SKM-1 treated with dmso at 0.1 percent for 144 hours (cell line): ENCODE measurements at regions not wholly inside any gene's neighbourhood (a gene's known extent, or its start where the extent isn't known, plus 50 kb on each side); places are given as distances from the start of the nearest gene placed in this dataset.

Source experiments
- DNase-seq: peaks from one replicate; lab custom pipeline; 2025; ENCODE audit not compliant: unreplicated experiment; lab: John Stamatoyannopoulos, UW

DNA sequence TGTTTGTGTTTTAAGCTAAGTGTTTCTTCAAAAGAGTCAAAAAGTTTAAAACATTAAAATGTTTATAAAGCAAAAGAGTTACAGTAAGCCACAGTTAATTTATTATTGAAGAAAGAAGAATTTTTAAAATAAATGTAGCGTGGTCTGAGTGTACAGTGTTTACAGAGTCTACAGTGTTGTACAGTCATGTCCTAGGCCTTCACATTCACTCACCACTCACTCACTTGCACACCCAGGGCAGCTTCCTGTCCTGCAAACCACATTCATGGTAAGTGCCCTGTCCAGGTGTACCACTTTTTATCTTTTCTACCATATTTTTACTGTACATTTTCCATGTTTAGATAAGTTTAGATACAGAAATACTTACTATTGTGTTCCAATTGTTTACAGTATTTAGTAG lies 239.7 kb upstream of the AGA start:
- DNase-seq, result no peak

DNA sequence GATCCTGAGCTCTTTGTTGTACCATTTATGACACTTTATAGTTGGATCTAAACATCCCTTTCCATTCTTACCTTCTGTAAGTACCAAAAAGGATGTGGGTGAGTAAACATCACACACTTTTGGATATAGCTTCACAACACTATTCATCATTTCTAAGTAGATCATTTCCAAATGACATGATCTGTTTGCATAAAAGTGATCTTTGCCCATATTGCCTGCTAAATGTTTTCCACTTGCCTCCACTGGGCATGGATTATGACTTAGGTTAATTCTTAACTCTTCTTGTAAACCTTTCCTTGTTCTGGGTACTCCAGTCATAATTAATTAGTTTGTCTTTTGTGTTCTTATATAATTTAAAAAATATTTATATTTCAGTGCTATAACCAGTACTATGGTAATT lies 244.9 kb upstream of the AGA start:
- DNase-seq, result no peak

- no peak for DNase-seq
These were observed 250.7 kb upstream of the AGA start for GRCh38 chr4:177692907-177693306.

GRCh38 chr4:177696438-177696966 lies 254.3 kb upstream of the AGA start:
- DNase-seq, result no peak

DNA sequence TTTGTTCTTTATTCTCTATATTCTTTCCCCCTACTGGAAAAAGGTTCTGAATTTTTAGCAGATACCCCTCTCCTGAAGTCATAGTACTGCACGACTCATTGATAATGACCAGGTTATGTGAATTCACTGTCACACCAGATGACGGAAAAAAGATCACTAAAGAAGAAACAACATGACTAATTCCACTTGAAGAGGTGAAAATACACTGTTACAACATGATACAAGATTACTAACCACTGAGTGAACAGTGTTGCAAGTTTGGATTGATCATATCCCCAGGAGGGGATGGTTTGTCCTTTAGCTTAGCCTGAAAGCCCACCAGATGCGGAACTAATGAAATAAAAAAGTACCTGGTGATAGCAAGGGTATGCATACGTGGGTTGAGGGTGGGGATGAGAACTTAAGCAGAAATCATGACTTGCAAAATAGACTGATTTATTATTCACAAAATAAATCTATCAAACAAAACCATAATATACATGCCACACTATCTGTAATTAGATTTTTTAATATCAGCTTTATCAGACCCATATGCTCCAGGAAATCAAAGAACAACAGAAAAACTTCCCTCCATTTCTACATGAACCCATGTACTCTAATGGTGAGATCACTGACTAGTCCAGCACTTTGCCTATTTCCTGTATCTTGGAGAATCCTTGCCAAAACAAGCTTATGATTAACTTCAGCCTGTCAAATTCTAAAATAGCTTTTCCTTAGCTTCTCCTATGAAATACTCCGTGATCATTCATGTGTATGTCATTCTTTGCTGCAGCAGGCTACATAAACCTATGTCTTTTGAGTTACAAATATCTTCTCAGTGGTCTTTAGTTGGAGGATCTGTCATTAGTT lies 257.4 kb upstream of the AGA start:
- DNase-seq, result no peak

DNA sequence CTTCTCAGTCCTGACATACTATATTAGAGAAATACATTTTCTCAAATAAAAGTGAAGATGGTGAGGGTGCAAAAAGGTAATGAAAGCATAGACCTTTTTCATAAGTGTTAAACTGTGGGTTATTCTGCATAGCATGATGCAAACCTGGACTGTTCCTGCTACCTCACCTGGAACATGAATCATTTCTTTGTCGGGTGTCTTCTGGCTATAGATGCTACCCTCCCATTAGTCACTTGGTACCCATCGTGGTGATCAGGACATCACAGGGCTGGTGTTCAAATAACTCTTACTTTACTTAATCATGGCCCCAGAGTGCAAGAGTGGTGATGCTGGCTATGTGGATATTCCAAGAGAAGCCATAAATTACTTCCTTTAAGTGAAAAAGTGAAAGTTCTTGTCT lies 264.7 kb upstream of the AGA start:
- no peak for DNase-seq

DNA sequence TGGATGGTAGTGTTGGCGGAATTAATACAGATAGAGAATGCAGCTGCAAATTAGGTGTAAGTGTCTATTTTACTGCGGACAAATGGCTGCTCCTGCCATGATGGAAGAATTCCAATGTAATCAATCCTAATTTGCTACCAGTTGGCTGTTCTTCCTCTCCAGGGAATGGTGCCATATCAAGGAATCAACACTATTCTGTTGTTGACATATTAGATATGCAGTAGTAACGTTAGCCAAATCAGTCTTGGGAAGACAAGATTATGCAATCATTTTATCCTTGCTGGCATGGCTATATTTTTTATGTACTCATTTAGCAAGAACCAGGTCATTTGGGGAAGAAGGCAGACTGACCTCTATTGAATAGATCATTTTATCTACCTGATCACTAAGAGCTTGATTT lies 271.2 kb upstream of the AGA start:
- no peak for DNase-seq

- no peak for DNase-seq
These were observed 275.2 kb upstream of the AGA start for GRCh38 chr4:177717407-177717806.

DNA sequence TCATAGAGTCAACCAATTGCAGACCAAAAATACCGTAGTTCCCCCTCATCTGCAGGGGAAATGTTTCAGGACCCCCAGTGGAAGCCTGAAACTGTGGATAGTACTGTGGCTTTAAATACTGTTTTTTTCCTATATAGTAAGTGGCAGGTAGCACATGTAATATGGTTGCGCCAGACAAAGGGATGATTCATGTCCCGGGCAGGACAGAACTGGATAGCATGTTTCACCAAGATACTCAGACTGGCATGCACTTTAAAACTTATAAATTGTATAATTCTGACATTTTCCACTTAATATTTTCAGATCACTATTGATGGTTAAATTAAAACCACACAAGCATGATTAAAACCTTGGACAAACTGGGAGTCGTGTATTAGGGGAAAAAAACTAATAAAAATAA lies 276.3 kb upstream of the AGA start:
- no peak for DNase-seq

DNA sequence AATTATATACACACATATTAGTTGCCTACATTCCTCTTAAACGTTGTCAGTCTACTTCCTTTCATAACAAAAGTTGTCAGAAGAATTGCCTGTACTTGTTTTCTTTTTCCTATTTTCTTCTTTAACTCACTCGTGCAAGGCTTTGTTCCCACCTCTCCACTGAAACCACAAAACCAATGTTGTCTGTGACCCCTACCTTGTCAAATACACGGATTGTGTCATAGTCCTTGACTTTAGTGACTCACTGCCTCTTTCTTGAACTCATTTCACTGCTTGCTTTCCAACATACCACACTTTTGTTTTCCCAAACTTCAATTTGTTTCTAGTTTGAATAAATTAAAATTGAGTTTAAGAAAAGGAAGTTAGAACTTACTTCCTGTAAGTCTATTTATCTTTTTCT lies 283.9 kb upstream of the AGA start:
- DNase-seq, result no peak

GRCh38 chr4:177728361-177729152 lies 286.3 kb upstream of the AGA start:
- DNase-seq, result no peak

- DNase-seq, result no peak
These were observed 287.4 kb upstream of the AGA start for GRCh38 chr4:177729681-177730080.

- no peak for DNase-seq
These were observed 295.2 kb upstream of the AGA start for GRCh38 chr4:177737387-177737940.

DNA sequence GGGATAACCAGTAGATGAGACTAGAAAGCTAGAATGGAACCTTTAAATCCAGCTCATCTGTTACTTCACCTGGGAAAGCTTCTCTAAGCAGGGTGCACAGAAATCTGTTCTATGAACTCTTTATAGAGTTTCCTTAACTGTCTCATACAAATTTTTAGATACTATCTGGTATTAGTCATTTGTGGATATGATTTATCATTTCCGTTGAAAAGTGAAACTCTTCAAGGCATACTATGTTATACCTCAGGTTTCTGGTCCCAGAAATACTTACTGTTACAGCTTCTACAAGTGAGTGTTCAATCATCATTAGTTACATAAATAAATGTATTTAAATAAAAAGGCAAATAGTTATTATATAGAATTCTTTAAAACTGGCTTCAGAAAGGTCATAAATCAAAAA lies 298.3 kb upstream of the AGA start:
- DNase-seq, result no peak

DNA sequence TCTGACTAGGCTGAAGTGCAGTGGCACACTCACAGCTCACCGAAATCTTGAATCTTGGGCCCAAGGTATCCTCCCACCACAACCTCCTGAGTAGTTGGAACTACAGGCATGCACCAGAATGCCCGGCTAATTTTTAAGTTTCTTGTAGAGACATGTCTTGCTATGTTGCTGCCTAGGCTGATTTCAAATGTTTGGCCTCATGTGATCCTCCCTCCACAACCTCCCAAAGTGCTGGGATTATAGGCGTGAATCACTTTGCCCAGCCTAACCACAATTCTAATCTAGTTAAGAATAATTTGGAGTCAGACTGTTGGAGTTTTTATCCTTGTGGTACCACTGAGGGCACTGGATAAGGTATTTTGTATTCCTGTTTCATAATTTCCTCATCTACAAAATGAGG lies 317.5 kb upstream of the AGA start:
- DNase-seq, result no peak

DNA sequence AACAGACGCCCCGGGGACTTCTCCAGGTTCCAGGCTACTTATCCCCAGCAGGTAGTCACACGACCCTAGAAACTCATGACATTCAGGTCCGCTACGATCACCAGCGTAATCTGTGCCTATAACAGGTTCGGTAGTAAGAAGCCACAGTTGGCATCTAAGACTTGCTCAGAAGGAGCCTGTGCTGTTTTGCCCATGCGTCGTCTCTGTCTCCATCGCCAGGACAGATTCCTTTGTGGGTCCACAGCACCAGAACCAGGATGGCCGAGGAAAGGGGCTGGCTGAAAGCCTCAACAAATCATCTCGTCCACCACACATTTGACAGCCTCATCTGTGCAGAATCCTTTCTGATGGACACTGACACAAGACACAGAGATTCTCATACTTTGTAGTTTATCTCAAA lies 319.5 kb upstream of the AGA start:
- DNase-seq, result no peak

DNA sequence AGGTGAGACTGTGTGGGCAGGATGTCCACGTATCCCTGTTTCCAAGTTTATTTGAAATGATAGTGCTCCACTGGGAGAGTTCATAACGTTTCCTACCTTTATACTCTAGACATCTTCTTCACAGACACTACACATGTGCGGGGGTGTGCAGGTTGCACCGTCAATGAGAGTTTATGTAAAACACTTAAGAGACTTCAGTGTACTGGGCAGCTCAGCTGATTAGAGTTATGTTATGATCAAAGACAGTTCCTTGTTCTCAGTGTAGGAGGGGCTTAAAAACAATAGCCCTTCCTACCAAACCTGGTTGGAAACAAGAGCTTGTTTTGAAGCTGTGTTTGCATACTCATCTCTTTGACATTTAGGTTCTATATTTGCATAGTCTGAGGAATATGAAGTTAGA lies 326.9 kb upstream of the AGA start:
- no peak for DNase-seq

- no peak for DNase-seq
These were observed 328.5 kb upstream of the AGA start for GRCh38 chr4:177770776-177771175.

DNA sequence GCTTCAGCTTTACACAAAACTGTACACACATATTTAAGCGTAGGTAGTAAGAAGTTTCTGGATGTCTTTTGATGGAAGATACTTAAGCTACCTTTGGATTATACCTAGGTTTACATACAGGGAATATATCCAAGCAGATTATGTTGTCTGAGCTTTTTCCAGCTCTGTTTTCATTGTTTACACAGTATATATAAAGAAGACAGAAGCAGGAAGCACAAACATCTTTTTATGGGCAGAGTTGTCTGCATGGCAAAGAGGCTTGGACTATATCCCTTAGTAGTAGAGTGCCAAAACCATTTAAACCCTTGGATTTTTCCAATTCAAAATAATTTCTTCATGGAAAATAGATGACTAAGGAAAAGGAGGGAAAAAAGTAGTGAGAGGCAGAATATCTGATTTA lies 329.4 kb upstream of the AGA start:
- DNase-seq, result no peak

DNA sequence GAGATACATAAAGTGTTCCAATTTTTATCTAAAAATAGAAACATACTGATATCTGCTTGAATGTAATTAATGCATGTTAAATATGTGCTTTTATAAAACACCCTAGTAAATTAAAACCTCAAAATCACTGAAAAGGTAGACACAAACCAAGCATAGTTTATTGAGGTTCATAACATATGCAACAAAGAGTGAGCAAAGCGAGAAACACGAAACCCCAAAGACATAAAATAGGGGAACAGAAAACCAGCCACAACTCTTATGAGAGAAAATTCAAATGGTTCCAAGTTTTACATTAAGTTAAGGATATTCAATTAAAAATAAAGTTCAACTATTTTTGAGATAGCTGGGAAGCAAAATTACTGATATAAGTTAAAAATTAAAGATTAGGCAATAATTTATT lies 336.4 kb upstream of the AGA start:
- DNase-seq, result no peak

GRCh38 chr4:177785000-177785399 lies 342.8 kb upstream of the AGA start:
- no peak for DNase-seq

DNA sequence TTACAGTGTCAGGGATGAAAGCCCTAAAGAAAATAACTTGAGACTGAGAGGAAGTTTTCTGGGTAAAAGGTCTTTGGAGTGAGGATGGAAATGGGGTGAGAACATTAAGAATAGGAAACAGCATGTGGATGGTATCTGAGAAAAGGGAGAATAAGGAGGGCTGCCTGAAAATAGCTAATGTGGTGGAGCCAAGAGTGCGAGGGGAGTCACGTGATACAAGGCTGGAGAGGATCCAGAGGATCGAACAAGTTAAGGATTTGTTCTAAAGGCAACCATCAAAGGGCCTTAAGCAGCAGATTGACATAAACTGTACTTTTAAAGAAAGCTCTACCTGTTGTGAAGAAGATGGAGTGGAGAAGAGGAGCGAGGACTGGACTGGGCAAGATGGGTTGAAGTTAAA lies 347.4 kb upstream of the AGA start:
- no peak for DNase-seq
